Endothelial cell of umbilical vein (primary cell): ENCODE measurements at regions not wholly inside any gene's neighbourhood (a gene's known extent, or its start where the extent isn't known, plus 50 kb on each side); places are given as distances from the start of the nearest gene placed in this dataset.

Experiments used
- CTCF ChIP-seq, 2 donors: IDR thresholded peaks; 1 replicate in 1 of 2; 2 replicates in 1 of 2; pipeline ENCODE4 v1.5.1; 2011; ENCODE audit warnings: low read length in 2 of 2, mild to moderate bottlenecking in 2 of 2, moderate library complexity in 2 of 2, control low read depth in 1 of 2, inconsistent platforms in 1 of 2, low read depth in 1 of 2; ENCODE audit not compliant: insufficient read depth in 1 of 2; ENCODE audit errors: extremely low read depth in 1 of 2
- GATA2 ChIP-seq: IDR thresholded peaks from 2 replicates; pipeline ENCODE4 v1.7.0; 2011; ENCODE audit warnings: low read depth, mild to moderate bottlenecking, moderate library complexity, mixed read lengths, low read length; ENCODE audit not compliant: insufficient read length, insufficient read depth
- MYC ChIP-seq: IDR thresholded peaks from one replicate; pipeline ENCODE4 v1.6.1; 2011; ENCODE audit warnings: mild to moderate bottlenecking, low read depth, low read length

- TF ChIP-seq GATA2 (no peak), MYC (no peak), CTCF (IDR thresholded peaks at IDR 0.05; ENCODE audit: extremely low read depth in 1 of 2, insufficient read depth in 1 of 2, low read depth in 1 of 2, low read length in 2 of 2) (no peak)
Measured at GRCh38 chr18:67268530-67268929, 248.0 kb downstream of the DSEL start.
